ENCODE measurements at regions not wholly inside any gene's neighbourhood (a gene's known extent, or its start where the extent isn't known, plus 50 kb on each side); places are given as distances from the start of the nearest gene placed in this dataset.

GRCh38 chr1:56168176-56168575, 411.2 kb downstream of the PLPP3 start:
- Histone ChIP-seq H3K4me3 (ENCODE audit: low read length in 3 of 3) (no peak overlapping the region), H3K36me3 (ENCODE audit: control insufficient read depth in 2 of 3, insufficient read depth in 3 of 3, low read length in 3 of 3) (no peaks in the 10 kb centered on the region), H3K27ac (ENCODE audit: low read depth in 2 of 2, low read length in 2 of 2) (no peak overlapping the region), H3K9ac (ENCODE audit: low read length in 3 of 3) (no peak overlapping the region), H3K4me1 (ENCODE audit: control insufficient read depth in 2 of 3, insufficient read depth in 2 of 3, low read depth in 1 of 3, low read length in 3 of 3) (peaks cover 0 to 8% (median 7%) of the 10 kb centered on the region in 3 donors), H3K9me3 (ENCODE audit: control insufficient read depth in 2 of 3, insufficient read depth in 1 of 3, low read length in 3 of 3) (peaks cover 0 to 3% (median 0%) of the 10 kb centered on the region in 3 donors), H3K27me3 (ENCODE audit: control insufficient read depth, insufficient read depth, low read length) (no peaks in the 10 kb centered on the region)
- no peak for DNase-seq
- FAIRE-seq: no peak
- TF ChIP-seq CTCF (IDR thresholded peaks at IDR 0.05; ENCODE audit: borderline replicate concordance, extremely low read depth, insufficient read depth): no peak
- intact Hi-C loops (cut with DNase I): no loop called here

- no peak overlapping the region for H3K9ac ChIP-seq (ENCODE audit: low read length in 3 of 3)
- H3K4me1 ChIP-seq (ENCODE audit: control insufficient read depth in 2 of 3, insufficient read depth in 2 of 3, low read depth in 1 of 3, low read length in 3 of 3): peaks cover 0 to 8% (median 7%) of the 10 kb centered on the region in 3 donors
- no peak for FAIRE-seq
- no peak for DNase-seq
- no peaks in the 10 kb centered on the region for H3K36me3 ChIP-seq (ENCODE audit: control insufficient read depth in 2 of 3, insufficient read depth in 3 of 3, low read length in 3 of 3)
- intact Hi-C loops (cut with DNase I): no loop called here
- no peaks in the 10 kb centered on the region for H3K9me3 ChIP-seq (ENCODE audit: control insufficient read depth in 2 of 3, insufficient read depth in 1 of 3, low read length in 3 of 3)
- TF ChIP-seq CTCF (IDR thresholded peaks at IDR 0.05; ENCODE audit: borderline replicate concordance, extremely low read depth, insufficient read depth): no peak
- no peak overlapping the region for H3K4me3 ChIP-seq (ENCODE audit: low read length in 3 of 3)
- H3K27ac ChIP-seq (ENCODE audit: low read depth in 2 of 2, low read length in 2 of 2): no peak overlapping the region
- no peaks in the 10 kb centered on the region for H3K27me3 ChIP-seq (ENCODE audit: control insufficient read depth, insufficient read depth, low read length)
These were observed 411.8 kb downstream of the PLPP3 start for GRCh38 chr1:56167596-56167995.

GRCh38 chr1:56160773-56161315, 418.5 kb downstream of the PLPP3 start:
- DNase-seq: peak in 1 of 5 donors; percentile 43
- H3K27ac ChIP-seq (ENCODE audit: low read depth in 2 of 2, low read length in 2 of 2): no peak overlapping the region
- intact Hi-C loops (cut with DNase I): no loop called here
- peaks cover 0 to 3% (median 0%) of the 10 kb centered on the region in 3 donors for H3K4me1 ChIP-seq (ENCODE audit: control insufficient read depth in 2 of 3, insufficient read depth in 2 of 3, low read depth in 1 of 3, low read length in 3 of 3)
- no peak for TF ChIP-seq CTCF (IDR thresholded peaks at IDR 0.05; ENCODE audit: borderline replicate concordance, extremely low read depth, insufficient read depth)
- H3K4me3 ChIP-seq (ENCODE audit: low read length in 3 of 3): no peak overlapping the region
- H3K9me3 ChIP-seq (ENCODE audit: control insufficient read depth in 2 of 3, insufficient read depth in 1 of 3, low read length in 3 of 3): no peaks in the 10 kb centered on the region
- H3K36me3 ChIP-seq (ENCODE audit: control insufficient read depth in 2 of 3, insufficient read depth in 3 of 3, low read length in 3 of 3): no peaks in the 10 kb centered on the region
- no peak for FAIRE-seq
- no peak overlapping the region for H3K9ac ChIP-seq (ENCODE audit: low read length in 3 of 3)
- no peaks in the 10 kb centered on the region for H3K27me3 ChIP-seq (ENCODE audit: control insufficient read depth, insufficient read depth, low read length)

Measured in kidney (tissue), 13 donors.